Inflammatory macrophage (primary cell): ENCODE measurements at regions not wholly inside any gene's neighbourhood (a gene's known extent, or its start where the extent isn't known, plus 50 kb on each side); places are given as distances from the start of the nearest gene placed in this dataset.

Source experiments
- DNase-seq, 2 donors: peaks; one replicate each; pipeline ENCODE4 v3.0.0-alpha.2; 2020 to 2022

- DNase-seq = no peak
These were observed 1272.7 kb downstream of the C4orf33 start for GRCh38 chr4:130368668-130369067.

GRCh38 chr4:130393231-130393630 lies 1297.3 kb downstream of the C4orf33 start:
- no peak for DNase-seq

- DNase-seq = no peak
These were observed 1297.7 kb downstream of the C4orf33 start for GRCh38 chr4:130393642-130394041.

GRCh38 chr4:130395871-130396270 lies 1299.9 kb downstream of the C4orf33 start:
- DNase-seq = no peak

GRCh38 chr4:130403221-130403620 lies 1307.3 kb downstream of the C4orf33 start:
- DNase-seq = no peak

GRCh38 chr4:130416228-130416627 lies 1320.3 kb downstream of the C4orf33 start:
- DNase-seq = no peak

- no peak for DNase-seq
These were observed 1323.4 kb downstream of the C4orf33 start for GRCh38 chr4:130419211-130419975.

- DNase-seq = peak in 1 of 2 donors; percentile 12
These were observed 1326.3 kb downstream of the C4orf33 start for GRCh38 chr4:130422261-130422660.

GRCh38 chr4:130424211-130424610 lies 1328.3 kb downstream of the C4orf33 start:
- no peak for DNase-seq

GRCh38 chr4:130432289-130432688 lies 1336.3 kb downstream of the C4orf33 start:
- no peak for DNase-seq

GRCh38 chr4:130449741-130450140 lies 1353.8 kb downstream of the C4orf33 start:
- DNase-seq = no peak

GRCh38 chr4:130468340-130468739 lies 1372.4 kb downstream of the C4orf33 start:
- DNase-seq = no peak

GRCh38 chr4:130478406-130478805 lies 1382.5 kb downstream of the C4orf33 start:
- no peak for DNase-seq

- no peak for DNase-seq
These were observed 1383.1 kb downstream of the C4orf33 start for GRCh38 chr4:130479020-130479419.

- DNase-seq = no peak
These were observed 1383.7 kb downstream of the C4orf33 start for GRCh38 chr4:130479674-130480073.

GRCh38 chr4:130484826-130485225 lies 1388.9 kb downstream of the C4orf33 start:
- DNase-seq = no peak

GRCh38 chr4:130485371-130485770 lies 1389.4 kb downstream of the C4orf33 start:
- DNase-seq = no peak

GRCh38 chr4:130486186-130486585 lies 1390.2 kb downstream of the C4orf33 start:
- no peak for DNase-seq

GRCh38 chr4:130486841-130487240 lies 1390.9 kb downstream of the C4orf33 start:
- DNase-seq = no peak

- no peak for DNase-seq
These were observed 1414.7 kb downstream of the C4orf33 start for GRCh38 chr4:130510661-130511060.

- DNase-seq = no peak
These were observed 1415.8 kb downstream of the C4orf33 start for GRCh38 chr4:130511776-130512175.

GRCh38 chr4:130524057-130524456 lies 1428.1 kb downstream of the C4orf33 start:
- no peak for DNase-seq

GRCh38 chr4:130530505-130530904 lies 1434.6 kb downstream of the C4orf33 start:
- no peak for DNase-seq

- DNase-seq = no peak
These were observed 1438.7 kb downstream of the C4orf33 start for GRCh38 chr4:130534651-130535050.

- DNase-seq = no peak
These were observed 1447.0 kb downstream of the C4orf33 start for GRCh38 chr4:130542953-130543352.
